Right hindlimb (tissue), 1 donor: ENCODE measurements at regions not wholly inside any gene's neighbourhood (a gene's known extent, or its start where the extent isn't known, plus 50 kb on each side); places are given as distances from the start of the nearest gene placed in this dataset.
"Not testable (repeated sequence)": the region's sequence is repeated elsewhere in the genome, so short reads cannot be mapped to it uniquely, and the experiment has no call there.

ENCODE experiments used
- DNase-seq: peaks from one replicate; pipeline ENCODE4 v3.0.0-alpha.2; 2018

DNA sequence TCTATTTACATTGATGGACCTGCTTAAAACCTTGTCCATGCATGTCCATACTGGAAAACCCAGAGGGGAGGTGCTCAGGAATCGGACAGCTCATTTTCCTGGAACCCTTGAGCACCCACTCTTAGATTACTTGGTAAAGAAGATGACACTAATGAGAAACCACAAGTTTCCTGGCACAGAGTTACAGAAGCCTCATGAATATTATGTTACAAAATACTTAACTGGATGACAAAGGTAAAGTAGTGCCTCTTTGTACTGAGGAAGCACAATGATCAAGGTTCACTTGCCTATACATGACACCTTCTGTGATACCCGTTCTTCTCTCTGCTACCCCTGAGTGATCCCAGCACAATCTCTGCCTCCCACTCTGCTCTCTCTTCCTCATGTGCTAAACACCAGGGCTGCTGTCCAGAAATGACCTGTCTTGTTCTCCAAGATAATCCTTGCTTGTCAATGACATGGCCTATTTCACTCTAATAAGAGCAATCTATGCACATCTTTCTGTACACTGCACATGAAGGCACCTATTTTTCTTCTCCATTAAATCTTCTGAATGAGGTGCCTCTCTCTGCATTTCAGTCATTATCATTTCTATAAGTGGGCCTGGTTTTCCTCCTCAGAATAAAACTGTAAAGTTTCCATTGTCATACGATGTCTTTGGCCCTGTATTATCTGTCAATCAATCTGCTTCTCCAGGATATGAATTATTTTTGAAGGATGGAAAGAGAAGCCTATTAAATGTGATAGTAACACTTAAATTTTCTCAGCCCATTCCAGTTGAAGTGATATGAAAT lies 684.0 kb upstream of the ACO1 start:
- no peak for DNase-seq

DNA sequence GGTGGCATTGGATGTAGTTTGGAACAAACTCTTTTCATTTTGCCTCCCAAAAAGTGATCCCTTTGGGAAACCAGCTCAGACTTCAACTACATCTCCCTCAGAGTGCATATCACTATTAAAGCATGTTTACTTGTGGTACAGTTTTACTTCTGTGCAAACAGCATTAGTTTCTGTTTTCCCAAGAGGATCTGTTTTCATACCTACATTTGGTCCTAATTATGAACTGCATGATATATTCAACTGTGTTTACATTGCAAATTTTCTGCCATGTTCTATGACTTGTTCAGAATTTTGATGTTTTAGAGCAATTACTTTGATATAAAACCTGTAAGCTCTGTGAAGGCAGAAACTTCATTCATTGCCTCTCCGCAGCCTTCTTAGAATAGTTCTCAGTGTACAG lies 681.5 kb upstream of the ACO1 start:
- no peak for DNase-seq

- peak; percentile 51 for DNase-seq
Observed at GRCh38 chr9:31715250-31715649, 669.2 kb upstream of the ACO1 start.

DNA sequence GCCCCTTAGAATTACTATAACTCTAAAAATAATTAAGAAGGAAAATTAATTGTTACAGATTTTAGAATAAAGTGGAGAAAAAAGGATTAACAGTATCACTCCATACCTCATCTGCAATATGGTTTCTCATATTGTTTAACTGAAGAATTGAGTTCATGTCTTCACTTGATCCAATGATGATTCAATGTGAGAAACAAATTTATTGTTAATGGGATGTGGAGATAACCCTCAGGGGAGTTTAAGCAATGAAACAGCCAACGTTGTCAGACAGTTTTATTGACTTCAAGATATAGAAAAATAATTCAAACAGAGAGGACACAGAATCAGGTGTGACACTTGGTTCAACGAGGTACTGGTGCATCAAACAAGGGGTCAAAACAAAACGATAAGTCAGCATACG lies 665.2 kb upstream of the ACO1 start:
- no peak for DNase-seq

DNA sequence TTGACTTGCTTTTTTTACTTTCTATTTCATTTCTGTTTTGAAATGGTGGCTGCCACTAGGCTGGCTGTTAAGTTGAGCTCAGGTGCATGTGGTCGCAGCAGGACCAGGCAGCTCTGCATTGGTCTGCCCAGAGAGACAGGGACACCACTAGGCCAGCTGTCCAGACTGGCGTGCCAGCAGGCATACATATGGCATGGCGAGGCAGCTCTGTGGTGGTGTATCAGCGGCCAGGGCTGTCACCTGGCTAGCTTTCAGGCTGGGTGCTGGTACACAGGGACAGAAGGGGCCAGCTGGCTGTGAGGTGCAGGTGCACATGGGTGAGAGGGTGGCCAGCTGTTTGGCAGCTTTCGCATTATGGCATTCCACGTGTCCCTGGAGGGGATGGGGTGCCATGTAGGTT lies 654.0 kb upstream of the ACO1 start:
- DNase-seq: no peak

GRCh38 chr9:31733166-31733565 lies 651.3 kb upstream of the ACO1 start:
- DNase-seq: no peak

GRCh38 chr9:31736581-31737179 lies 647.8 kb upstream of the ACO1 start:
- no peak for DNase-seq

DNA sequence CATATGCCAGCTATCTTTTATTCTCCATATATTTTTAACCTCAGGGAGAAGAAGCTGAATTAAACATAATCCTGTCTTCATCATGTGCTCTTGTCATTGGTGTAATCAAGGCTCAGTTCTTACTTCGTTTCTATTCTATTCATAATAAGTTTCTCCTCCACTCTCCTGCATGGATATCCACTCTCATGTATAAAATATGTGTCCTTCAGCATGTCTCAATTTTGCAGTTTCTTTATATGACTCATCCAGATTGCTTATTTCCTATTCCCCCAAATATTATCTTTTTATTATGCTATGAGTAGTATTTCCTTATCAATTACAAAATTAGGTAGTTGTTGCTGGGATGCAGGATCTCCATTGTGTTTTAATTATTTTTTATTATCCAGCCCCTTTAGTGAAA lies 643.7 kb upstream of the ACO1 start:
- no peak for DNase-seq

DNA sequence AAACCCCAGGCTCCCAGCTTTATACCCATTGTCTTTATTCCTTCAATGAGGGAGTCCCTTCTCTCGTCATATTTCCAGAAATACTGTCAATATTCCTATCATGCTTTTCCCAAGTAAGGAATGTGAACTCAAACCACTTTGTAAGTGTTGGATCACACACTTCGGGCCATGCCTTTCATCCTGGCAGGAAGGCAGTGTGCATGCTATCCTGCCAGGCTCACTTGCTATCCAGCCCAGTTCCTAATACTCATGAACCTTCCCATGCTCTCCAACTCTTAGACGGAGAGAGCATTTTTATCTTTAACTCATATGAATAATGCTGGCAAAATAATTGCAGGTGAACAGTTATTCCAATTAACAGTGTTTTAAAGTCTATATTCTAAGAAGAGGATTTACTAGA lies 639.9 kb upstream of the ACO1 start:
- no peak for DNase-seq

DNA sequence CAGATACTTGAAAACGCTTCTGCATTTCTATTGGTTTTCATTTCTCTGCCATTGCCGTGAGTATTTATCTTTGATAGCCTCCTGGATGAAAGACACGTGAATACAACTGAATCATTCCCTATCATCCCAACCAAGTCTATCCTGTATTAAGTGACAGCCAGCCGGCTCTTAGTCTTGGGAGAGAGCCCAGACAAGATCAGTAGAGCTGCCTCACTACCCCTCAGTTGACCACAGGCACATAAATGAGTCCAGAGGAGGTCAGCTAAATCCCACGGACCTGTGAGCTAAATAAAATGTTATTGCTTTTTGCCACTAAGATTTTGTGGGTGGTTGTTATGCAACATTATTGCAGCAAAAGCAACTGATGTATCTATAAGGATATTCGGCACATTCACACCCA lies 639.0 kb upstream of the ACO1 start:
- DNase-seq: no peak

- DNase-seq: no peak
Observed at GRCh38 chr9:31745886-31746285, 638.6 kb upstream of the ACO1 start.

DNA sequence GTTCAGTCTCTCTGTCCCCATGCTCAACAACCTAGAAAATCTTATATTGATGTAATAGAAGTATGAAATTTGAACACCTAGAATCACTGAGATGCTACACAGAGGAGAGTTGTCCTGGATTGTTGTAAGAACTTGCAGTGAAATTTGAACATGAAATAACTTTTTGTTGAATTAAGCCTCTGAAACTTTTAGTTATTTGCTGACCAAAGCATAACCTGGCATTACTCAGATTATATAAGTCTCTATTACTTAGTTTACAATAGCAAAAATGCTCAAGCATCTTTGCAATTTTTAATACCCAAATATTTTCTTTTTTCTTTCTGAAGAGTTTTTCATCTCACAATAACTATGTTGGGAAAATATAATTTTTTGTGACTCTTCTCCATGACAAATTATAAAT lies 630.7 kb upstream of the ACO1 start:
- no peak for DNase-seq

GRCh38 chr9:31759703-31760102 lies 624.7 kb upstream of the ACO1 start:
- no peak for DNase-seq

GRCh38 chr9:31774021-31774420 lies 610.4 kb upstream of the ACO1 start:
- DNase-seq: not testable (repeated sequence)

DNA sequence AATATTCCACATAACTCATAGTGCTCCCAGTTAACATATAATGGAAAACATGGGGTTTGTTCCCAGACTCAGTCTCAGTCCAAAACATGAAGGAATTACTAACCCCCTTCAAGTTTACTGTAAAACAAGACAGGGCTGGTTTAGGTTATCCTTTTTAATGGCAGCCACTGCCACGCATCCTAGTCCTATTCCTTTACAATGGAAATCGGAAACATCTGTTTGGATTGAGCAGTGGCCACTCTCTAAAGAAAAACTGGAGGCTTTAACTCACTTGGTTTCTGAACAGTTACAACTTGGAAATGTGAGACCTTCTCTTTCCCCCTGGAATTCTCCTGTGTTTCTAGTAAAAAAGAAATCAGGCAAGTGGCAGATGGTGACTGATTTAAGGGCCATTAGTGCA lies 609.9 kb upstream of the ACO1 start:
- peak; percentile 31 for DNase-seq

DNA sequence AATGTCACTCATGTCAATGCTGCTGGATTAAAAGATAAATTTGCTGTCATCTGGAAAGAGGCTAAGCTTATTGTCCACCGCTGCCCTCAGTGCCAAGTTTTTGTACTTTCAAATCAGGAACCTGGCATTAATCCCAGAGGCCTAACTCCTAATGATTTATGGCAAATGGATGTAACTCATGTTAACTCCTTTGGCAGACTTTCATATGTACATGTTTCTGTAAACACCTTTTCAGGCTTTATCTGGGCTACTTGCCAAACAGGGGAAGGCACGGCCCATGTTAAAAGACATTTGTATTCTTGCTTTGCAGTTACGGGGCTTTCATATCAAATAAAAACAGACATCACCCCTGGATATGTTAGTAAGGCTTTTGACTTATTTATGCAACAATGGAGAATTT lies 608.0 kb upstream of the ACO1 start:
- no peak for DNase-seq

DNA sequence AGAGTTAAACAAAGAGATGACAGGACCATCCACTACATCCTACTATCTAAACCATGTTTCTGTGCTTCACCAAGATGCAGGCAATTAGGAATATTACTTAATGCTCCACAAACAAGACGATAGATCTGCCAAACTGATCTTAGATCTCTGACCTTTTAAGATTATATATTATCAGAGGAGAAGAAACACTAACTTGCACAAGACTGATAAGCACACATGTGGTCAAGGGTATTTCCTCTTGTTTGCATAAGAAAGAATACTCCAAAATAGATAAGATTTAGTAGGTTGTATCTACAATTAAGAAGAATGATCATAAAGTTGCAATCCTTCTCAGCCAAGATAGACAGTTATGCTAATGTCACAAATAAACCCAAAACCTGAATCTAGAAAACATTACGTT lies 601.0 kb upstream of the ACO1 start:
- no peak for DNase-seq

GRCh38 chr9:31790720-31791119 lies 593.7 kb upstream of the ACO1 start:
- DNase-seq: no peak

DNA sequence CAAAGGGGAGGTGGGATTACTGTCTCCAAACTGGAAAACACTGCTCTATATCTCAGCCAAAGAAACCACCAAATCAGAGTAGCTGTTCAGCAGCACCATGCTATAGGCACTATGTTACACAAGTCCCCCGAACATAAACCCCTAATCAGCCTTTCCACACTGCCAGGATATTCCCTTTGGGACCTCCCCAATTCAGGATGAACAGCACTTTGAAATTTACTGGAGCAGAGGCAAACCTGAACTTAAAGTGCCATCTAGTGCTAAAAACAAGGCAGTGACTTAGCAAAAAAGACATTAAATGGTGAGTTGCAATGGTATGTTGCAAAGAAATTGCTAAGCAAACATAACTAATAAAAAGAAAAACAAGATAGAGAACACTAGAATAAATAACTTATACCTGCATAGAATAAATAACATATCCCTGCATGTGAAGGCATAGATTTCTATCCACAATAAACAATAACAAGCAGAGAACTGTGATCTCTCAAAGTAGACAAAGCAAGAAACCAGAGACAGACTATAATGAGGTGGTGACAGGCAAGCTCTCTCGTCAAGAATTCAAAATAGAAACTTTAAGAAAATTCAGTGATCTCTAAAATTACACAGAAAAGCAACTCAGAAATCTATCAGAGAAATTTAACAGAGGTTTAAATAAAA lies 584.4 kb upstream of the ACO1 start:
- DNase-seq: no peak

DNA sequence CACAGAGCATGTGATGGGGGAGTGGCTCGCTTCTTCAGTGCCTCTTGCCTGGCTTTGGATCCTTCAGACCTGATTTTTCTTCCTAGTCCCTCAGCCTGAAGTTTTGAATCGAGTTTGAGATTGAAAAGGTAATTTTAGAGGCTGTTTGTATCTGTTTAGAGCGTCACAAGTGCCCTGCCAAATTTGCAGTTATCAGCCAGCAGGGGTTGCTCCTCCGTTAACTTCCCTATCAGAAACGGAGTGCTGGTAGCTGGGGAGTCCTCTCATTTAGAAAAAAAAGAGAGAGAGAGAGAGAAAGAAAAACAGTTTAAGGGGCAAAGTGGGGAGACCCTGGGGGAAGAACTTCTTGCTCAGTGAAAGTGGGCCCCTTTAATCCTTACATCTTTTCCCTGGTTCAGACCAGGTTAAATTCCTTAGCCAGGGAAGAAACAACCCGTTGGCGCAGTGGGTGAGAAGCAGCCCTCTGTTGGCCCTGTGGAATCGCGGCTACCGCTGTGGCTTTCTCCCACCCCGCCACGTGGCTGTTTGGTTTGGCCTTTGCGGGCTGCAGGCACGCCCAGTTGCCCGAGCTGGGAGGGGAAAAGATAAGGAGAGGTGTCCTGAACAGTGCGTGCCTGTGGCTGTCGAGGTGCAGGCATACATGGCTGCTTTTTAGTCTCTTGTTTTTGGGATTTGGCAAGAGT lies 576.7 kb upstream of the ACO1 start:
- no peak for DNase-seq

GRCh38 chr9:31808766-31809165 lies 575.7 kb upstream of the ACO1 start:
- DNase-seq: no peak

GRCh38 chr9:31820426-31820825 lies 564.0 kb upstream of the ACO1 start:
- no peak for DNase-seq

- DNase-seq: no peak
Observed at GRCh38 chr9:31821583-31821982, 562.9 kb upstream of the ACO1 start.

DNA sequence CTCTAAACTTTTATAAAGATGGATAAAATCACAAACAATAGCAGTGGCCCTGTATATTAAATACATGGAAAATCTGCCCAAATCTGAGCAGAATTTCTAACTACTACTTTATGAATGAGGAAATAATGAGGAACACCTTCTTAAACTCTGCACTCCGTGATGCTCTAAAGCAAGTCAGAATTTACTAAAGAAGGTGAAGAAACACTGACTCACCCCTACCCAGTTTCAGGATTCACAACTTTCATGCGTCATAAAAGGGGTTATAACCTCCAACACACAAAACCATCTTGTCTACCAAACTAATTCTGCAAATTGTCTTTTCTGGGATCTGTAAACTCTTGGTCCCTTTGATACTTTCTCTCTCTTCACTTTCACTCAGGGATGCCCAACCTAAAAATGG lies 561.1 kb upstream of the ACO1 start:
- no peak for DNase-seq
